Activated T-cell treated with anti-CD3 and anti-CD28 coated beads, Interleukin-2, amount 50 U/mL, for 48 hours (primary cell): ENCODE measurements at regions not wholly inside any gene's neighbourhood (a gene's known extent, or its start where the extent isn't known, plus 50 kb on each side); places are given as distances from the start of the nearest gene placed in this dataset.
"Not testable (repeated sequence)": the region's sequence is repeated elsewhere in the genome, so short reads cannot be mapped to it uniquely, and the experiment has no call there.

Experiments
- DNase-seq, 2 experiments: peaks; one replicate each; pipeline ENCODE4 v3.0.0-alpha.2; 2020

DNA sequence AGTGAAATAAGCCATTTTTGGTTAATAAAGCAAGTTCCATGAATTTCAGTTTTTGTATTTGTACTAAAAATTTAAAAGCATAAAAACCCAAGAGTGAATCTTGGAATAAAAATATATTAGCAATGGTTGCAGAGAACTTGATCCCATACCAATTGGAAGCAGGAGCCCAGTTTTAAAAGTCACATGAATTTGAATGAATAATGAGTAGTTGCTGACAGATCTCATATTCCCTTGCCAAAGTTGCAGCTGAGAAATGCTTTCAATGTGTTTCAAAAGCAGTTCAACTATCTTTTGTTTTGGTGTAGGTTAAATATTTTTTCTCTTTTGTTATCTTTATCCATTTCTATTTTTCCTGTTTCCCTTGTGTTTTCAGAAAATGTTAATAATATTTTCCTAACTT is 818.6 kb downstream of the CDH18 start:
- no peak for DNase-seq

DNA sequence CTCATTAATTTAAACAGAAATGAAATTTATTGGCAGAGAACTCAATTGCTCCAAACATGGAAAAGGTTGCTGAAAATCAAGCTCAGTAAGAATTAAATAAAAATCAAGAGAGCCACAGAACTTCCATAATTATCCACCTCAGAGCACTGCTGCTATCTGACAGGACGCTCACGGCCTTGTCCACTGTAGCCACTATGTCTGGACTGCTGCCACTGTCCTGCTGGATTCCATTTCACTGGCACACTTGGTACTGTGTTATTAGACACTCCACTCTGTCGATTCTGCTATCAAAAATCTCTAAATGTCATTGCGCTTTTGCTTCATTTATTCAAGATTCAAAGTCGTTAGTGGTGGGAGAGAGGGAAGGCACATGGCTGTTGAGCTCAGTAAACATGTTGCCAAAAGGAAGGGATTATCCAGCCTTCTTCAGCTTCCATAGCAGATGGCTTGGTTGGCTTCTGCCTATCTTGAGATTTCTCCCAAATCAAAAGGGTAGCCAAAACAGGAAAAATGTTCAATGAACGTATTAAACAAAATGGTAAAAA is 815.0 kb downstream of the CDH18 start:
- DNase-seq = no peak

DNA sequence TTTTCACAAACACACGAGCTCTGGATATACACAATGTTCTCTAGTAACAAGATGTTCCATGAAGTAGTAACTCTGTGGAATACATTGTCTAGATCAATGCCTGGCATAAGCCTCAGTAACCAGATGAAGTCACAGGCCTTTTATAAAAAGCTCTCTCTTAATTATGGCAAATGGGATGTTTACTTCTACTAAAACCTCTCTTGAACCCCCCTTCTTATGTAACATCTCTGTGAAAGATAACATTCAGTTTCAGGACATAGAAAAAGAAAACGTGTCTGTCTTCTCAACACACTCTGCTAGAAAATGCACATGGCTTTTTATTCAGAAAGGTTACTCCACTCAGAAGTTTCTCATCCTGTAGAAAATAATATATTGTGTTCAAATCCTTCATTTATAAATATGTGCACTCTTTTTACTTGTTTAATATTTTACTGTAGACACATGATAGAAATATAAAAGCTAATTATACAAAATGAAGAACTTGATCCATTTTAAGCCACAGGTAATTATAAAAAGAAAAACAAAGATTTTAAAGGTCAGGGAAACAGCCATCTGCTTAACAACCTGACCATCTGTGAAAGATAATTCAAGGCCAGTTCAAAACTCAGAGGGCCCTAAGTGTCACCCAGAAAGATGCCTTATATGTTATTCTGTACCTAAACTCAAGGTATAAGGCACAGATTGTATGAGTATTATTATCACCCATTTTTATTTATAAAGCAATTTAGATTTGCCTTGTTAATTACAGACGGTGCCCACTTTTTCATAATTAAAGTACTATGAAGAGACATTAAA is 812.0 kb downstream of the CDH18 start:
- no peak for DNase-seq

DNA sequence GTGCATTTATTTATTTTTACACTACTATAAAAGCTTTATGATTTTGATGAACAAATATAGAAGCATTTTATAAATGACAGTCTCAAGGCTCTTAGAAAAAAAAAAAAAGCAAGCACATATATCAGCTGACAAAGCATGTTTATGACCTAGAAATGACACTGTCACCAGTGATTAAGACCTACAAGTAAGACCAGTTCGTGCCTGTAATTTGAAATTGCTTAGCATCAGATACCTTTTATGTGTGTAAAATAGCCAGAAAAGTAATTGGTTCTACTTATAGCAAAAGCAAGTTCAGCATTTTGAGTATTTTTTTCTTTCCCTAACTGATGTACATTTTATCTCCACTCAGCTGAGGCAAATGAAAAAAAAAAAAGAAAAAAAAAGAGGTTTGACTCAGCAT is 808.4 kb downstream of the CDH18 start:
- no peak for DNase-seq

DNA sequence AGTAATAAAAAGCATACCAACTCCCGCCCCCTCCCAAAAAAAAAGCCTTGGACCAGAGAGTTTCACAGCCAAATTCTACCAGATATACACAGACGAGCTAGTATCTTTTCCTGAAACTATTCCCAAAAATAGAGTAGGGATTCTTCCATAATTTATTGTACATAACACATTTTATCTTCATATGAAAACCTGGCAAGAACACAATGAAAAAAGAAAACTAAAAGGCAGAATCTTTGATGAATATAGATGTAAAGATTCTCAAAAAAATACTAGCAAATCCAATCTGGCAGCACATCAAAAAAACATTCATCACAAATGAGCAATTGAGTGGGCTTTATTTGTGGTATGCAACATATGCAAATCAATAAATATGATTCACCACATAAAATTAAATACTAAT is 798.8 kb downstream of the CDH18 start:
- no peak for DNase-seq

DNA sequence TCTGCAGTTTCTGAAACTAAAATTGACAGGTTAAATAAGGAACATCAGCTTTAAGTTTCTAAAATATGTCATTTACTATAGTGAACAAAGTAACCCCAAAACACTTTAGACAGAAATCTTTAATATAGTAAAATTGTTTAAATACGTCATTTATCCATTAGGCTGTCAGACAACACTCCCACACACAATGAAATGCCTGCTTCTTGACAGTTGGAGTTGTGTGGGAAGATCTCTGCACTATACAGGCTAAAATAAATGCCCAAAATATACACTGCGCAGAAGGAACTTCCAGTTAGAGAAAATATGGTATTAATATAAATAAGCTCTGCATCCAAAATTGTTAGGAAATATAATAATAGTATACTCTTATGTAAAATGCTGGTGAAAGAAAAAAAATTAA is 794.4 kb downstream of the CDH18 start:
- no peak for DNase-seq

DNA sequence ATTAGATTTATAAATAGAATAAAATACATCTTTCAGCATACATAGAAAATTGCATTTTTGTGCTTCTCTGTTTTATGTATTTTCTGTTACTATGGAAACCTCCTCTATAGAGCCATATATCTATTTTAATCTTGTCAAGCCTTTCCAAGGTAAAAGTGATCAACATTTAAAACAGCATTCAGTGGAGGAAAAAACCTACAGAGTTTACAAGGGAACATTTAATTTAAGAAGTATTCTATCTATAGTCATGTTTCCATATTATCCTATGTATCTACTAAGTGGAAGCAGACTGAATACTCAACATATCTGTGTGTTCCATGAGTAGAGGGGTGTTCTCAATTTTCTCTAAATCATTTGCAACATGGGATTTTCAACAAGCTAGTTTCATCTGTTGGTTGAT is 791.4 kb downstream of the CDH18 start:
- no peak for DNase-seq

DNA sequence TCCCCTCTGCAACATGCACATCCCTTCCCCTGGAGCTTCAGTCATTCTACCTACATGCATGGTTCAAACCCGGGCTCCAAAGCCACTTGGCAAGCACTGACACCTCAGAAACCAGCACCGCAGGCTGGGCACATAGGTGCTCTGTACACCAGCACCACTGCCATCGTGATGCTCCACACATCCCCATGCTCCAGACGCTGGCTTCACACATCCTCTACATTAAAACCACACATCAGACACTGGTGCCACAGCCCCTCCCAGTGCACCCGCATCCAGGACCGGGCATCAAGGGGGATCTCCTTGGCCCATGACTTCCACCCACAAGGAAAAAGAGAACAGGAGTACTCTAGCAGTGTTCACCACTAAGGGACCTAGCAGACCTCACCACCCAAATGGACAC is 787.7 kb downstream of the CDH18 start:
- no peak for DNase-seq

DNA sequence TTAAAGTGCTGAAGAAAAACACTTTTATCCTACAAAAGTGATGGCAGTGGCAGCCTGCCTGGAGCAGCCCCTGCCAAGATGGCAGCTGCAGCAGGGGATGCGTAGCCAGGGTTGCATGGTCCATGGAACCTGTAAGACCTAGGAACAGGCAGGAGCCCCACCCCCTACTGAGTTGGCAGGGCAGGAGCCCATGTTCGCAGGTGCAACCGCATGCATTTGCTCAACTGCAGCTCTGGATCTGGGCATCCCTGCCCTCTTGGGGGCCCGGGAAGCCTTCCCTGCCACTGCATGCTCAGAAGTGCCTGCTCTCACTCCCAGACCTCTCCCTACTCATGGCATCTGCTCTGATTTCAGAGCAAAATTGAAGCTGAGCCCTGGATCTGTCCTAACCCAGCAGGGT is 779.6 kb downstream of the CDH18 start:
- DNase-seq = no peak

DNA sequence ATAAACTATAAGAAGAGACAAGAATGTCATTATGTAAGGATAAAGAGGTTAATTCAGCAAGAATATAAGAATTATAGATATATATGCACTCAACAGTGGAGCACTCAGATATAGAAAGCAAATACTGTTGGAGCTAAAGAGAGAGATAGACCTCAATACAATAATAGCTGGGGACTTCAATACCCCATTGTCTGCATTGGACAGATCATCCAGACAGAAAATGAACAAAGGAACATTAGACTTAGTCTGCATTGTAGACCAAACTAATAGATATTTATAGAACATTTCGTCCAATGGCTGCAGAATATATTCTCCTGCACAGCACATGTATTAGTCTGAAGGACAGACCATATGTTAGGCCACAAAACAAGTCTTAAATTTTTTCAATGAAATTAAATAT is 777.1 kb downstream of the CDH18 start:
- no peak for DNase-seq

DNA sequence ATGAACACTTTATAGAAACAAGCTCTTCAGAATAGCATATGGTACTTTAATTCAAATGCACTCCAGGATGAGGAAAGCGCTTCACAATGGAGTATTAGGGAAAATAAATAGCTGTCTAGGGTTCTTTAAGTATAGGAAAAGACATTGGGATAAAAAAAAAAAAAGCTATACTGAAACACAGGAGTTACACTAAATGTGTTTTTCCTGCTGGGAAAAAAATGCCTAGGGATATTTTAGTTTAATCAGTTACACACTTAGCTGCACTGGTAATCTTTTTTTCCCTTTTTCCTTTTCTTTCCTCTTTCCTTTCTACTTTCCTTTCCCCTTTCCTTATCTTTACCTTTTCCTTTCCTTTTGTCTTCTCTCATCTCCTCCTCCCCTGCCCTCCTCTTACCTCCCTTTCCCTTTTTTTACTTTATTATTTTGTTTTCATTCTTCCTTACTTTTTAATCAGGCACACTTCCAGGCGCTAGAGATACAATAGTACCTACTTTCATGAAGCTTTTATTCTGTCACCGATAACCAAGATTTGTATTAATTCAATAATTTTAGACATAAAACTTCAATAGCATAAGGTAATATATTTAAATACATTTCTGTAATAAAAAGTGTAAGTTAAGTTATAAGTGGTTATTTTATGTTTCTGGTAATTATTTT is 758.7 kb downstream of the CDH18 start:
- no peak for DNase-seq

DNA sequence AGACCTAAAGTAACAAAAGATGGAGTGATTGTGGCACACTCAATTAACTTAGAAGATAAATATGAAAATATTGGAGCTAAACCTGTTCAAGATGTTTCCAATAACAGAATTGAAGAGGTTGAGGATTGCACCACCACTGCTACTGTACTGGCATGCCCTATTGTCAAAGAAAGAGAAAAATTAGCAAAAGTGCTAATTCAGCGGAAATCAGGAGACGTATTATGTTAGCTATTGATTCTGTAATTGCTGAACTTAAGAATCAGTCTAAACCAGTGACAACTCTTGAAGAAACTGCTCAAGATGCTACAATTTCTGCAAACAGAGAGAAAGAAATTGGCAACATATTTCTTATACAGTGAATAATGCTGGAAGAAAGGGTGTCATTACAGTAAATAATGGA is 754.4 kb downstream of the CDH18 start:
- no peak for DNase-seq

DNA sequence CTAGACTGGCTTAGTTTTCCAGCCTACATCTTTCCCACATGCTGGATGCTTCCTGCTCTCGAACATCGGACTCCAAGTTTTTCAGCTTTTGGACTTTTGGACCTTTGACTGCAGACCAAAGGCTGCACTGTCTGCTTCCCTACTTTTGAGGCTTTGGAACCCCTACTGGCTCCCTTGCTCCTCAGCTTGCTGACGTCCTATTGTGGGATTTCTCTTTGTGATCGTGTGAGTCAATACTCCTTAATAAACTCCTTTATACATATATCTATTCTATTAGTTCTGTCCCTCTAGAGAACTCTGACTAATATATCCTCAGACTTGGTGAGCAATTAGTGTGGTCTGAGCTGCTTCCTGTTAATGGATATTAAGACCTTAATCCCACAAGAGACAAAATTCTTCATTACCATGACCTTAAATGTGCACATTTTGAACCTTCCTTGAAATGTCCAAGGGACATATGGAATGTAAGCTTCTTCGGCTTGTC is 752.9 kb downstream of the CDH18 start:
- DNase-seq = no peak

DNA sequence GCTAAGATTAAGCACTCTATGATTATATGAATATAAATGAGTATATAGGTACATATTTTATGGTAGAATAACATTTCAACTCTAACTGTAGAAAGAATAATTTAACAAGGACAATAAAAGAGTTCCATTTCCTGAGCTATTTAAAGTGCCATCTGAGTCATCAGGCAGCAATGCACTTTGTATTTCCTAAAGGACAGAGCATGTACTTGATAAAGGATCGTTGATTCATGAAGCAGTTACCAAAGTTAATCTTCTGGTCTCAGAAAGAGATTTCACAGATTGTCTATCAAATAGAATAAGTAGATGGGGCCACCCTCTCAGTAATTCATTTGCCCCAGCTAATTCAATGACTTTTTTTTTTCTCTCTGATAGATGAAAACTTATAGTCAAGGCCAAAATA is 747.8 kb downstream of the CDH18 start:
- no peak for DNase-seq

DNA sequence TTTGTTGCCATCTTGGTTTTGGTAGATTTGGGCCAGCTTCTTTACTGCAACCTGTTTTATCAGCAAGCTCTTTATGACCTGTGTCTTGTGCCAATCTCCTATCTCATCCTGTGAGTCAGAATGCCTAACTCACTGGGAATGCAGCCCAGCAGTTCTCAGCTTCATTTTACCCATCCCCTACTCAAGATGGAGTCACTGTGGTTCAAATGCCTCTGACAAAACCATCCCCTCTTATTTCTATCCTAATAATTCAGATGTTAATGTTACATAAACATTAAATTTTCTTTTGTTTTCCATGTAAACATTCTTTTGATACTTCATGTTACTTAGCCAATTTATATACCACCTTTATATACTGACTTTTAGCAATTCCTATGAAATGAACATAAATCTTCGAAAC is 746.3 kb downstream of the CDH18 start:
- DNase-seq = no peak

DNA sequence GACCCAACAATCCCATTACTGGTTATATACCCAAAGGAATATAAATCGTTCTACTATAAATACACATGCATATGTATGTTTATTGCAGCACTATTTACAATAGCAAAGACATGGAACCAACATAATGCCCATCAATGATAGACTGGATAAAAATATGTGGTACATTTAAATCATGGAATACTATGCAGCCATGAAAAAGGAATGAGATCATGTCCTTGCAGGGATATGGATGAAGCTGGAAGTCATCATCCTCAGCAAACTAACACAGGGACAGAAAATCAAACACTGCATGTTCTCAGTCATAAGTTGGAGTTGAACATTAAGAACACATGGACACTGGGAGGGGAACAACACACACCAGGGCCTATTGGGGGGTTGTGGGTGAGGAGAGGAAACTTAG is 741.8 kb downstream of the CDH18 start:
- not testable (repeated sequence) for DNase-seq

DNA sequence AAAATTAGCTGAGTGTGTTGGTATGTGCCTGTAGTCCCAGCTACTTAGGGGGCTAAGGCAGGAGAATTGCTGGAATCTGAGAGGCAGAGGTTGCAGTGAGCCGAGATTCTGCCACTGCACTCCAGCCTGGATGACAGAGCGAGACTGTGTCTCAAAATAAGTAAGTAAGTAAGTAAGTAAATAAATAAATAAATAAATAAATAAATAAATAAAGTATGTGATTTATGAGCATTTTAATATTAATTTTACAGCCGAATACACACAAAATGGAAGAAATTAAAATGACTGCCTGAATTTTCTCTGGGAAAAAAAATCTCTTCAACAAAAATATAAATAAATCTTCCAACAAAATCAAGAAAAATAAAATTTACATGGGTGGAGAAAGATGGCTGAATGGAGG is 740.7 kb downstream of the CDH18 start:
- no peak for DNase-seq

DNA sequence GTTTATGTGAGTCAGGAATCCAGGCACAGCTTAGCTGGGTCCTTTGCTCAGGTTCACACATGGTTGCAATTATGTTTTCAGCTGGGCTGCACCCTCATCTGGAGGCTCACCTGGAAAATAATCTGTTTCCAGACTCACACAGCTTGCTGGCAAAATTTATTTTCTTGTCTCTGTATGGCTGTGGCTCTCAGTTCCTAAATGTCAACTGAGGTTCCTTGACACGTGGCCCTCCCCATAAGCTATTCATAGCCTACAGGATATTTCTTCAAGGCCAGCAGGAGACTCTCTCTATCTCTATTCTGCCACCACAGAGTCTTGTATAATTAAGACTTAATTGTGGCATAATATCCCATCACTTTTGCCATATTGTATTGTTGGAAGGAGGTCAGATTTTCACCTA is 732.0 kb downstream of the CDH18 start:
- no peak for DNase-seq

DNA sequence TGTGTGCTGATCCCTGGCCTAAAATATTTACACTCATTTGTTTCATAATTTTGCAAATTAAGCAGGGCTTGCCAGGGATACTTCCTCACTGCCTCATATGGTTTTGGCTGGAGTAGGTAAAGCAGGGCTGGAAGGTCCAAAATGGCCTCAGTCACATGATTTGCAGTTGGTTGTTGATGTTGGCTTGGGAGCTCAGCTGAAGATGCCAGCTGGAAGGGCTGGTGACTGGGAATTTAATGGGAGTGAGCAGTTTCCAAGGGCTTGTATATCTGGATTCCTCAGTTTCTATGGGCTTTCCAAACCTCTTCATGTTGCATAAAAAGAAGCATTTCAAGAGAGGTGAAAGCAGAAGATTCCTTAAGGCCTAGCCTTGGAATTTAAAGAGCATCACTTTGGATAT is 729.3 kb downstream of the CDH18 start:
- DNase-seq = no peak

DNA sequence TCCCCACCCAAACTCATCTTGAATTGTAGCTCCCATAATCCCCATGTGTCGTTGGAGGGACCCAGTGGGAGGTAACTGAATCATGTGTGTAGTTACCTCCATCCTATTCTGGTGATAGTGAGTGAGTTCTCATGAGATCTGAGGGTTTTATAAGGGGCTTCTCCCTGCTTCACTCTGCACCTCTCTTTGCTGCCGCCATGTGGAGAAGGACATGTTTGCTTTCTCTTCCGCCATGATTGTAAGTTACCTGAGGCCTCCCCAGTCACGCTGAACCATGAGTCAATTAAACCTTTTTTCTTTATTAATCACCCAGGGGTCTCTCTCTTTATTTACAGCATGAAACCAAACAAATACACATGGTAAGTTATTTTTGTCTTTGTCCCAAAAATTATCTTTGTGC is 726.1 kb downstream of the CDH18 start:
- no peak for DNase-seq

DNA sequence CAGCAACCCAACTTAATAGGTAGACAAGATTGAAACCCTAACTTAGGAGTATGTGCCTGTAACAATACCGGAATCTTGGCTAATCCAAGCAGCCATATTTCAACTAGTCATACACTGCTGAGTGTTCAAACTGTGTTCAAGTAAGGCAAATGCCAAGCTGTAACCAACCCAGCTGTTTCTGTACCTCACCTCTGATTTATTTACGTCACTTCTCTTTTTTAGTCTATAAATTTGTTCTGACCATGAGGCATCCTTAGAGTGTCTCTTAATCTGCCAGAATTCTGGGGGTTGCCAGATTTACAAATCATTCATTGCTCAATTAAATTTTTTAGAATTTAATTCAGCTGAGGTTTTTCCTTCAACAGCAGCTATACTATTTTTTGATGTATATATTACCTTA is 723.2 kb downstream of the CDH18 start:
- DNase-seq = no peak

DNA sequence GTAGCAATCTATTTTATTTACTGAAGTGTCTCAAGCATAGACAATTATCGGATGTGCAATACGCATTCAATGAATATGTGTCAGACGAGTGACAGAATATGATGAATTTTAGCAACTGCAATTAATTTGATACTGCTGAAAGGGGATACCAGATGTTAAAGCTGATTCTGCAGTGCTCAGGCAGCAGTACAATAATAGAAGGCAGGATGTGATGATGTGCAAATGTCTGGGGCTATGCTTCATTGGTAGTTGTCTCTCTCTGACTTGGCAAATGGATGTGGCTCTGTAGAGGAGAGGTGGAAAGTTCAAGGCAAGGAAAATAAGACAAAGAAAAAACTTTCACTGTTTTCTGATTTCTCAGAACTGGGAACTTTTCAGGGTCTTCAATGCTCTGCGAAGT is 721.2 kb downstream of the CDH18 start:
- no peak for DNase-seq

DNA sequence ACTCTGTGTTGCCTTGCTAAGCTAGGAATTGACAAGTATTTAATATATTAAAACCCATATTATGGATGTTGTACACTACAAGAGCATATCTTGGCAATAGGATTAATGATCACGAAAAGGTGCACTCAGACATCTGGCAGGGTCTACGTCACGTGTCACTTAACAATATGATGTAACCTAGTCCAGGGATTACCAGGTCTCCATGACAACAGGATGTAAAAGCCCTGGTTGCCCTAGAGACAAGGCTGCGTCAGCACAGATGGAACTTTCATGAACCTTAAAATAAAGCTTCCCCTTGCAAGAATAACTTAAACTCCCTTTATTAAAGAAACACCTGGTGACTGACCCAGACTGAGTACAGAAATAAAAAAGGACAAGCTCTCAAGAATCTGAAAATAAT is 717.8 kb downstream of the CDH18 start:
- no peak for DNase-seq

DNA sequence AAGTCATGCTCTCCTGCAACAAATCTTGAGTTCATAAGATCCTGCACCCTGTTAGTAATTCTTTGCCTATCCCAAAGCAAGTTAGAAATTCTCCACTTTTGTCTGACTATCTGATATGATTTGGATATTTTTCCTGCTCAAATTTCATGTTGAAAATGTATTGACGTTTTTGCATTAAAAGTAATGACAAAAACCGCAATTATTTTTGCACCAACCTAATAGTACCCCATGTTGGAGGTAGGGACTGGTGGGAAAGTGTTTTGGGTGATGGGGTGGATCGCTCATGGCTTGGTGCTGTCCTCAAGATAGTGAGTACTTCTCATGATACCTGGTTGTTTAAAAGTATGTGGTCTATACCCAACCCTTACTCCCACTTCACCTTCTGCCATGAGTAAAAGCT is 713.4 kb downstream of the CDH18 start:
- DNase-seq = no peak

DNA sequence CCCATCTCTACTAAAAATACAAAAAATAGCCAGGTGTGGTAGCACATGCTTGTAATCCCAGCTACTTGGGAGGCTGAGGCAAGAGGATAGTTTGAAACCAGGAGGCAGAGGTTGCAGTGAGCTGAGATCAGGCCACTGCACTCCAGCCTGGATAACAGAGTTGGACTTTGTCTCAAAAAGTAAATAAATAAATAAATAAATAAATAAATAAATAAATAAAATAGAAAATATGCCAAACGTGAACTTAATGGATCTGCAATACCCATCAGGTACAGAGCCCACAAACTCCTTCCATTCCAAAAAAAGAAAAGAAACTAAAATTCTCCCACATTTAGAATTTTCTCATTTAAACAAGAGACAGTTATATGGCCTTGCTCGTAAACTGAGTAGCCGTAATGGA is 702.7 kb downstream of the CDH18 start:
- no peak for DNase-seq
